Lung (tissue), 11 donors: ENCODE measurements at regions not wholly inside any gene's neighbourhood (a gene's known extent, or its start where the extent isn't known, plus 50 kb on each side); places are given as distances from the start of the nearest gene placed in this dataset.

ENCODE experiments used
- ATAC-seq: fragments of 200-7000 bp; cut with Tn5 transposase; one replicate; pipeline ENCODE4 v1.9.1; 2020; ENCODE audit warnings: moderate number of reproducible peaks; ENCODE audit not compliant: insufficient read depth, low FRiP score
- DNase-seq, 3 donors: peaks; one replicate each; pipeline ENCODE4 v3.0.0-alpha.2; 2013 to 2017
- H3K27ac ChIP-seq, 2 donors: one replicate each; pipeline ENCODE4 v1.5.1; 2013; ENCODE audit warnings: mild to moderate bottlenecking in 2 of 2, moderate library complexity in 2 of 2, control low read depth in 1 of 2, inconsistent platforms in 1 of 2, low read depth in 1 of 2, low read length in 1 of 2
- H3K27me3 ChIP-seq, 3 donors: one replicate each; pipeline ENCODE4 v1.5.1; 2013; ENCODE audit warnings: low read length in 2 of 3; ENCODE audit not compliant: control insufficient read depth in 3 of 3, insufficient read depth in 3 of 3
- H3K36me3 ChIP-seq, 4 donors: one replicate each; pipeline ENCODE4 v1.5.1; 2013; ENCODE audit warnings: low read length in 4 of 4, mild to moderate bottlenecking in 1 of 4, moderate library complexity in 1 of 4; ENCODE audit not compliant: control insufficient read depth in 4 of 4, insufficient read depth in 4 of 4
- H3K4me1 ChIP-seq, 5 donors: one replicate each; pipeline ENCODE4 v1.5.1; 2013; ENCODE audit warnings: low read length in 5 of 5, mild to moderate bottlenecking in 2 of 5, moderate library complexity in 1 of 5; ENCODE audit not compliant: control insufficient read depth in 5 of 5, insufficient read depth in 5 of 5
- H3K4me3 ChIP-seq: one replicate; pipeline ENCODE4 v1.5.1; 2013; ENCODE audit warnings: mild to moderate bottlenecking, control low read depth, moderate library complexity
- H3K9ac ChIP-seq, 2 donors: one replicate each; pipeline ENCODE4 v1.5.1; 2013; ENCODE audit warnings: low read length in 2 of 2, control low read depth in 1 of 2; ENCODE audit not compliant: insufficient read depth in 1 of 2
- H3K9me3 ChIP-seq, 4 donors: one replicate each; pipeline ENCODE4 v1.5.1; 2013; ENCODE audit warnings: low read length in 3 of 4, mild to moderate bottlenecking in 1 of 4, moderate library complexity in 1 of 4; ENCODE audit not compliant: control insufficient read depth in 4 of 4, insufficient read depth in 3 of 4
- WGBS, 2 donors: extraction: QIAGEN DNeasy Blood & Tissue Kit; methylation state at CpG; one replicate each; pipeline ENCODE4 v1.1.7; 2013; 5-methylcytosine and 5-hydroxymethylcytosine counted together
- TF ChIP-seq, protein P1 (sequence below): IDR thresholded peaks from 2 replicates; pipeline ENCODE4 v1.5.1; 2012; ENCODE audit warnings: mild to moderate bottlenecking; ENCODE audit errors: control extremely low read depth, extremely low read depth
- donor health status: control.
- donor health status: control.
- donor health status: Bipolar disorder and iron deficiency.
- donor health status: healthy.
- donor health status: DM: yes; HTN: yes; CAD: no.

DNA sequence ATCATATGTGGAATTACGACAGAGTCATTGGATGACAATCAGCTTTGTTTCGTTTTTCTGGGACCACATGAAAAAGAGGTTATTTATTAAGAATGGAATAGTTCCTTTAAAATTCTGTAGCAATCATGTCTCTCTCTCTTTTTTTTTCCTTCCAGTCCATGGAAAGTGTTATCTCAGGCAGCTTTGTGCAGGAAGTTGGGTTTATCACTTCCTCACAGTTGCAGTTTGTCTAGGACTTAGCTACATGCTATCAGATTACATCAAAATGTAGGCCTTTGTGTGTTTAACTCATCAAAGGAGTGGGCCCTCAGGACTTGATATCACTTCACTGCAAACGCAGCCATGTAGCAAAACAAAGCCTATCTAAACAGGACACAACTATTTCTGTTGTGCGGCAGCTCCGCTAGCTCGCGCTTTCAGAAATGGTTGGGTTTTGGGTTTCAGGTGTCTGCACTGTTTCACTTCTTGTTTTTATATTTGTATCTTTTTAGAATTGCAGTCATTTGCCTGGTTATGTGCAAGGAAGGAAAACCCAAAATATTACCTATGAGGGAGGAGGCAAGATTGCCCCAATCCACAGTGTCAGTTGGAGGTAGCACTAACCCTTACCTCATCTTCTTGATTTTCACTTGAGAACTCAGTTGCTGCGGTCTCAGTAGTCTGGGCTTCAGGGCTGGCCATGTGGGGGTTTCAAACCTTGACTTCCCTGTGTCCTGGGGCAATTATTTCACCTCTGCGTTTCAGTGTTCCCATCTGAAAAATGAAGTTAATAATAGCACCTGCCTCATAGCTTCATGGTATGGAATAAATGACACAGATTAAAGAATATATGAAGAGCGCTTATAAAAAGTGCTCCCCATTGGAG lies 66.7 kb downstream of the HHEX start:
- no peak overlapping the region for H3K4me3 ChIP-seq

DNA sequence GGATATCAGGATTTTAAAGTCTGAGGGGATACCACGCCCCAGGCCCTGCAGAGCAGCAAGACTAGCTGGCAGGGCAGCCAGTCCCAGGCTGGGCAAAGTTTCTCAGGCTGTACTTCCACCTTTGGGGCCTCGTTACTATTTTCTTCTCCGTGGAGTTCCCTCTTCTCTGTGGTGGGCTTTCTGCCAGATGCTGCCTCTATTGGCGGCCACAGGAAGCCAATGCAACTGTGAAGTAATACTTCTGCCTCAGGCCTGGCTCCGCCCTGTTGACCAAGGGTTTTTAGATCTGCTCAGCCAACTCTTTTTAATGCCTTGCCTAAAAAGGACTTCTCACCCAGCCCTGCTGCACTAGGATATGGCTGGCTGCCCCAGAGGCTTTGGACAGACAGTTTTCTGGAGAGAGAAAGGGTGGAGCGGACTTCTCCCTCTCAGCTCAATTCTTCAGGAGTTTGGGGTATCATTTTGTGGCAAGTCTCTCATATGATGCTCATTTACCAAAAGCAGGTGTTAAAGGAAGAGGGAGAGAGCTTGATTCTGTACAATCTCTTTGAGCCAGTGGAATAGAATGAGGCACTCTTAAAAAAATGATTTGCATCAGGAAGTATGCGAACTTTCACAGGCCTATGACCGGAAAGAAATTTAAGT lies 67.4 kb downstream of the HHEX start:
- TF ChIP-seq, protein P1, sequence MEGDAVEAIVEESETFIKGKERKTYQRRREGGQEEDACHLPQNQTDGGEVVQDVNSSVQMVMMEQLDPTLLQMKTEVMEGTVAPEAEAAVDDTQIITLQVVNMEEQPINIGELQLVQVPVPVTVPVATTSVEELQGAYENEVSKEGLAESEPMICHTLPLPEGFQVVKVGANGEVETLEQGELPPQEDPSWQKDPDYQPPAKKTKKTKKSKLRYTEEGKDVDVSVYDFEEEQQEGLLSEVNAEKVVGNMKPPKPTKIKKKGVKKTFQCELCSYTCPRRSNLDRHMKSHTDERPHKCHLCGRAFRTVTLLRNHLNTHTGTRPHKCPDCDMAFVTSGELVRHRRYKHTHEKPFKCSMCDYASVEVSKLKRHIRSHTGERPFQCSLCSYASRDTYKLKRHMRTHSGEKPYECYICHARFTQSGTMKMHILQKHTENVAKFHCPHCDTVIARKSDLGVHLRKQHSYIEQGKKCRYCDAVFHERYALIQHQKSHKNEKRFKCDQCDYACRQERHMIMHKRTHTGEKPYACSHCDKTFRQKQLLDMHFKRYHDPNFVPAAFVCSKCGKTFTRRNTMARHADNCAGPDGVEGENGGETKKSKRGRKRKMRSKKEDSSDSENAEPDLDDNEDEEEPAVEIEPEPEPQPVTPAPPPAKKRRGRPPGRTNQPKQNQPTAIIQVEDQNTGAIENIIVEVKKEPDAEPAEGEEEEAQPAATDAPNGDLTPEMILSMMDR, result no peak
- H3K9ac ChIP-seq, result no peak overlapping the region
- 12 to 21% methylated on average over 8 of the region's 8 CpGs for WGBS, 2 donors
- H3K36me3 ChIP-seq, result no peaks in the 10 kb centered on the region
- H3K9me3 ChIP-seq, result no peaks in the 10 kb centered on the region
- peak; percentile 79 for ATAC-seq
- H3K4me3 ChIP-seq, result no peak overlapping the region
- H3K27me3 ChIP-seq, result no peaks in the 10 kb centered on the region
- DNase-seq, result peak; percentile 80 to 93 (median 87)
- peaks cover 0 to 20% (median 7%) of the 10 kb centered on the region in 5 donors for H3K4me1 ChIP-seq
- H3K27ac ChIP-seq, result peak overlapping the region in 1 of 2 donors; percentile 77

More for the DNA sequence above, 66.7 kb downstream of the HHEX start:
- Histone ChIP-seq H3K4me1 (peaks cover 0 to 20% (median 7%) of the 10 kb centered on the region in 5 donors), H3K27ac (peak overlapping the region; percentile 13 to 77), H3K9ac (no peak overlapping the region), H3K36me3 (no peaks in the 10 kb centered on the region), H3K27me3 (peaks cover 0 to 5% (median 0%) of the 10 kb centered on the region in 3 donors), H3K9me3 (no peaks in the 10 kb centered on the region)
- TF ChIP-seq, protein P1, result no peak
- ATAC-seq (no peak), DNase-seq (peak; percentile 15 to 48 (median 39))
- 17 to 45% methylated on average over 10 of the region's 10 CpGs for WGBS, 2 donors

DNA sequence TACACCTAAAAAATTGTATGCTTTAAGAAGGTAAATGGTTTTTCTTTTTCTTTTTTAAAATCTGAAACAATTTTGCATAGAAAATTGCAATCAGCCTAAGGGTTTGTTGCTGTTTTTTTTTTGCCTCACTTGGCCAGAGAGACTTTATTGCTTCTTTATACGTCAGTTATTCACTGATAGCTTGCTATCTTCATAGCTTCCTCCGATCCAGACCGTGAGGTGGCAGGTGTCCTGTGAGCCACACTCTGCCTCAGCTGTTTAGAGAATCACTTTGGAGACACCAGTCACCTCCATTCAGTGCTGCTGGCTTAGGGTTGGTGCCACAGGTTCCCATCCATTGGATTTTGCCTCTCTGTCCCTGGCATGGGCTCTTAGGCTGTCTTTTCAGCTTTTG lies 68.0 kb downstream of the HHEX start:
- Histone ChIP-seq H3K4me3 (no peak overlapping the region), H3K4me1 (peaks cover 0 to 20% (median 7%) of the 10 kb centered on the region in 5 donors), H3K27me3 (no peaks in the 10 kb centered on the region), H3K9me3 (no peaks in the 10 kb centered on the region), H3K27ac (peak overlapping the region in 1 of 2 donors; percentile 2), H3K36me3 (no peaks in the 10 kb centered on the region), H3K9ac (no peak overlapping the region)
- DNase-seq (no peak), ATAC-seq (no peak)
- TF ChIP-seq, protein P1, result no peak
- WGBS, 2 donors, result 52 to 61% methylated on average over 3 of the region's 3 CpGs
